IPS-15b (cell line): ENCODE measurements at regions not wholly inside any gene's neighbourhood (a gene's known extent, or its start where the extent isn't known, plus 50 kb on each side); places are given as distances from the start of the nearest gene placed in this dataset.

ENCODE experiments used
- H3K27me3 ChIP-seq: one replicate; pipeline ENCODE4 v1.6.1; 2013; ENCODE audit warnings: low read length; ENCODE audit not compliant: control insufficient read depth, insufficient read depth
- H3K36me3 ChIP-seq: one replicate; pipeline ENCODE4 v1.6.1; 2013; ENCODE audit warnings: low read length; ENCODE audit not compliant: control insufficient read depth, insufficient read depth
- H3K4me1 ChIP-seq: one replicate; pipeline ENCODE4 v1.6.1; 2013; ENCODE audit warnings: mild to moderate bottlenecking, low read length; ENCODE audit not compliant: control insufficient read depth, insufficient read depth
- H3K4me3 ChIP-seq: one replicate; pipeline ENCODE4 v1.5.1; 2013; ENCODE audit warnings: low read depth, low read length
- H3K9ac ChIP-seq: one replicate; pipeline ENCODE4 v1.6.1; 2013; ENCODE audit warnings: low read depth, mild to moderate bottlenecking, low read length
- H3K9me3 ChIP-seq: one replicate; pipeline ENCODE4 v1.6.1; 2013; ENCODE audit warnings: mild to moderate bottlenecking, low read length; ENCODE audit not compliant: control insufficient read depth, insufficient read depth

DNA sequence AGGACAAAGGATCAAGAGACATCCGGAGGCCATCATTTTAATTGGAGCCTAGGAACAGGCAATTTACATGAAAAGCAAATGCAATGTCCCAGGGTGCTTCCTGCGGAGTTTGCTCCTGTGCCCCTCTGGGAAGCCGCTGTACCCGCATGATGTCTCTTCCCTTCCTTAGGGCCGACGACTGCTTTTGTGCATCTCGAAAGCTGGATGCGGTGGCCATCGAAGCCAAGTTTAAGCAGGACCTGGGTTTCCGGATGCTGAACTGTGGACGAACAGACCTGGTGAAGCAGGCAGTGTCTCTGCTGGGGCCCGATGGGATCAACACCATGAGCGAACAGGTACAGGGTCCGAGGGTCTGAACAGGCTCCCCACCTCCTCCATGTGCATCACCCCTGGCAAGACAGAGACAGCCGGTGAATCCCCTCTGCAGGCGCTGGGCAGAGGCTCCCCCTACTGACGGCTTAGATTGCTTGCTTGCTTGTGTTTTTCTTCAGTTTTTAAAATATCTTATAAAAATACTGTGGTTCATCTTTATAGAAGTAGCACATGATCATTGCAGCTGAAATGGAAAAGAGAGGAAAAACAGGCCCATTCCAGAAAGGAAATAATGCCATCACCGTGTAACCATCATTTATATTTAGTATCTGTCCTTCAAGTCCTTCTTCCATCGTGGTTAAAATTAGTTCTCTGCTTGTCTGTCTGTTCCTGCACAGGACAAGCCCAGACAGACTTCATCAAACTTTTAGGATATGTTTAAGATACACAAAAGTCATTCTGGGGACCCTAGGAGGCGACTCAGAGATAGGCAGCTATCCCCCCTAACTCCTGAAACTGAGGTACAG lies 75.4 kb upstream of the PWP1 start:
- Histone ChIP-seq H3K9ac (no peak overlapping the region), H3K27me3 (peaks cover 3% of the 10 kb centered on the region), H3K36me3 (no peaks in the 10 kb centered on the region)

DNA sequence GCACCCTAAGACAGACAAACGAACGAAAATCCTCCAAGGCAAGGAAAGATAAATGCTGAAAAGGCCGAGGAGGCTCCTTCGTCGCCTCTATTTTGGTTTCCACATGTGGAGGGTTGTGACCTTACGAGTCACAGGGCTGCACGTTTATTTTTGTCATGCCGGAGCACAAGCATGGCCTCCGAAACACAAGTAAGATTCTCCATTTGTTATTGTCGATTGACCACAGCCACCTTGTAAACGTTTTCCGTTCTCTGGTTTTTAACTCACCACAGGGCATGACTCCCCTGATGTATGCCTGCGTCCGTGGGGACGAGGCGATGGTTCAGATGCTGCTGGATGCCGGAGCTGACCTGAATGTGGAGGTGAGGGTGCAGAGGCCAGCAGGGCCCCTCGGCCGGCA lies 73.1 kb upstream of the PWP1 start:
- H3K9ac ChIP-seq: no peak overlapping the region
- H3K4me1 ChIP-seq: no peaks in the 10 kb centered on the region
- H3K27me3 ChIP-seq: peaks cover 3% of the 10 kb centered on the region
- no peaks in the 10 kb centered on the region for H3K36me3 ChIP-seq
- H3K9me3 ChIP-seq: no peaks in the 10 kb centered on the region
- H3K4me3 ChIP-seq: no peak overlapping the region

More for the DNA sequence above, 75.4 kb upstream of the PWP1 start:
- H3K9me3 ChIP-seq: no peaks in the 10 kb centered on the region
- H3K4me3 ChIP-seq: peak overlapping the region; percentile 14
- H3K4me1 ChIP-seq: no peaks in the 10 kb centered on the region

- Histone ChIP-seq H3K27me3 (no peaks in the 10 kb centered on the region), H3K9me3 (no peaks in the 10 kb centered on the region), H3K4me1 (no peaks in the 10 kb centered on the region)
These were observed 68.7 kb upstream of the PWP1 start for GRCh38 chr12:107616941-107617340.

DNA sequence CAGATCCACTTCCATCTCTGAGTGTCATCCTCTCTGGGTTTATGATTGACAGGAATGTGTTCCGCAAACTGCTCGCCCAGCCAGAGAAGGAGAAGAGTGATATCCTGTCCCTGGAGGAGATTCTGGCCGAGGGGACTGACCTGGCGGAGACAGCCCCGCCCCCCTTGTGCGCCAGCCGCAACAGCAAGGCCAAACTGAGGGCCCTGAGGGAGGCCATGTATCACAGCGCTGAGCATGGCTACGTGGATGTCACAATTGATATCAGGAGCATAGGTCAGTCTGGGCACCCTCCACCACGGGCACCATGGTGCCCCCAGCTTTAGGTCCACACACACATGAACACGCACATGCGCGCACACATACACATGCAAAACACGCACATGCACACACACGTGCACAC lies 67.5 kb upstream of the PWP1 start:
- H3K9me3 ChIP-seq: no peaks in the 10 kb centered on the region
- no peaks in the 10 kb centered on the region for H3K27me3 ChIP-seq
- H3K36me3 ChIP-seq: no peaks in the 10 kb centered on the region
- no peak overlapping the region for H3K4me3 ChIP-seq
- H3K9ac ChIP-seq: no peak overlapping the region
- H3K4me1 ChIP-seq: no peaks in the 10 kb centered on the region

More at GRCh38 chr12:107616941-107617340, 68.7 kb upstream of the PWP1 start:
- no peak overlapping the region for H3K9ac ChIP-seq
- H3K4me3 ChIP-seq: no peak overlapping the region
- H3K36me3 ChIP-seq: no peaks in the 10 kb centered on the region

- Histone ChIP-seq H3K4me3 (no peak overlapping the region), H3K4me1 (no peaks in the 10 kb centered on the region), H3K9ac (no peak overlapping the region), H3K36me3 (no peaks in the 10 kb centered on the region), H3K9me3 (no peaks in the 10 kb centered on the region), H3K27me3 (no peaks in the 10 kb centered on the region)
These were observed 65.8 kb upstream of the PWP1 start for GRCh38 chr12:107619831-107620230.

DNA sequence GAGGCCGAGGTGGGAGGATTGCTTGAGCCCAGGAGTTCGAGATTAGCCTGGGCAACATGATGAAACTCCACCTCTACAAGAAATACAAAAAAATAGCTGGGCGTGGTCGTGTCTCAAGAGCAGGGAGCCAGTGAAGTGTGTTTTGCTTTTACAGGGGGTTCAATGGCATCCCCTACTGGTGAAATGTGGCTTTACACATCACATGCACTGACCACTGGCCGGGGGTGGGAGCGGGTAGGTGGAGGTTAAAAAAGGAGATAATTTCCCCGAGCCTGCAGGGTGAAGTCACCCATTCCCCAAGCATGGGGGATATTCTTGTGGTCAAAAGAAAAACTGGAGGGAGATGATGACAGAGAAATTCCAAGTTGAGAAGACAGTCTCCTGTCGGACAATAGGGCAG lies 63.6 kb upstream of the PWP1 start:
- Histone ChIP-seq H3K4me3 (no peak overlapping the region), H3K9ac (no peak overlapping the region), H3K9me3 (no peaks in the 10 kb centered on the region), H3K36me3 (peaks cover under 1% of the 10 kb centered on the region), H3K27me3 (no peaks in the 10 kb centered on the region), H3K4me1 (no peaks in the 10 kb centered on the region)

- Histone ChIP-seq H3K27me3 (no peaks in the 10 kb centered on the region), H3K9me3 (no peaks in the 10 kb centered on the region), H3K36me3 (peaks cover 2% of the 10 kb centered on the region), H3K4me1 (no peaks in the 10 kb centered on the region), H3K4me3 (no peak overlapping the region), H3K9ac (no peak overlapping the region)
These were observed 61.1 kb upstream of the PWP1 start for GRCh38 chr12:107624493-107624892.

GRCh38 chr12:107631715-107632114 lies 53.9 kb upstream of the PWP1 start:
- Histone ChIP-seq H3K9me3 (no peaks in the 10 kb centered on the region), H3K4me3 (no peak overlapping the region), H3K36me3 (peaks cover 2% of the 10 kb centered on the region), H3K9ac (no peak overlapping the region), H3K4me1 (peaks cover 18% of the 10 kb centered on the region), H3K27me3 (no peaks in the 10 kb centered on the region)

- no peak overlapping the region for H3K9ac ChIP-seq
- no peaks in the 10 kb centered on the region for H3K27me3 ChIP-seq
- H3K36me3 ChIP-seq: no peaks in the 10 kb centered on the region
- peaks cover 18% of the 10 kb centered on the region for H3K4me1 ChIP-seq
- H3K9me3 ChIP-seq: no peaks in the 10 kb centered on the region
- no peak overlapping the region for H3K4me3 ChIP-seq
These were observed 53.4 kb upstream of the PWP1 start for GRCh38 chr12:107632246-107632645.

DNA sequence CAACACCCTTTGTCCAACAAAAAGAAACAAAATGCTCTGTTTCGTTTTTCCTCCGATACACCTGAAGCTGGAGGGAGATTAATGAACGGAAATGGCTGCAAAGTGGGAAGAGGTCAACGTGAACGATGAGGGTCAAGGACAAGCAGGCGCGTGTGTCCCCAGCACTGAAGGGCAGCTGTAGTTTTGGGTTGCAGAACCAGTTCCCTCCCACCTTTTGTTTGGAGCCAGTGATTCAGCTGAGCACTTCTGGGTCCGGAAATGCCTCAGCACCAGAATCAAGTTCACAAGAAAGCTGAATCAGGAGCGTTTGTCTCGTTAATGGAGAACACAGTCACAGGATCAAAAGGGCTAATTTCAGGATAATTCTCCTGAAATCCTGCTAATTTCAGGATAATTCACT lies 51.1 kb upstream of the PWP1 start:
- peaks cover 18% of the 10 kb centered on the region for H3K4me1 ChIP-seq
- no peaks in the 10 kb centered on the region for H3K27me3 ChIP-seq
- no peaks in the 10 kb centered on the region for H3K9me3 ChIP-seq
- no peak overlapping the region for H3K4me3 ChIP-seq
- H3K9ac ChIP-seq: peak overlapping the region; percentile 62
- H3K36me3 ChIP-seq: no peaks in the 10 kb centered on the region

DNA sequence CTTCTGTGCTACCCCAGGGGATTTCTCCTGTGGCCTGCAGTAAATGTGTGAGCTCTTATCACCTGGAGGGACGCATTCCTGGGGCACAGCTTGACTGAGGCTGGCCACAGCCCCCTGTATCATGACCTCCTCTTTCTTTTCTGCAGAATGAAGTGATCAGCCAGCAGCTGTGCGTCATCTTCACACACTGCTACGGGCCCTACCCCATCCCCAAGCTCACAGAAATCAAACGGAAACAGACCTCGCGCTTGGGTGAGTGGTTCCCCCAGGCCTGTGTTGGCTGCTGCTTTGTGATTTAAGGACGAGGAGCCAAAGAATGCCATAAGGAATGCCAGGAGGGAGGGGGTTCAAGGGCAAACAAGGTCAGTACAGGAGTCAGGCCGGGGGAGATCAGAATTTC lies 50.5 kb upstream of the PWP1 start:
- Histone ChIP-seq H3K4me1 (peaks cover 18% of the 10 kb centered on the region), H3K27me3 (no peaks in the 10 kb centered on the region), H3K9me3 (no peaks in the 10 kb centered on the region), H3K4me3 (no peak overlapping the region), H3K9ac (peak overlapping the region; percentile 38), H3K36me3 (no peaks in the 10 kb centered on the region)
